ENCODE measurements at regions not wholly inside any gene's neighbourhood (a gene's known extent, or its start where the extent isn't known, plus 50 kb on each side); places are given as distances from the start of the nearest gene placed in this dataset.

DNA sequence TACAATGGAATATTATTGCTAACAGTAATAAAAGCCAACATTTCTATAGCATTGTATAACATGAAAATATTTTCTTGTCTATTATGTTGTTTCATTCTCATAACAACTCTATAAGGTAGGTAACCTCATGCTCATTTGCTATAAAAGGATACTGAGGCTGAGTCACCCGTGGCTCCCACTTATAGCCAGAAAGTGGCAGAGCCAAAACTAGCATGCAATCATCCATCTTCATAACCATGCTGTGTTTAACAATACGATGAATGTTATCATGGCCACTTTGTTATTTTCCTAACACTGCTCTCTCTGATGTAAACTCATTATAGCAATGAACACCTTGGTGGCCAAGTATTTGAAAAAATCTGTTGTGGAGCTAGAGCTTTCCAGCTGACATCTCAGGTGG is 80.8 kb upstream of the JUN start:
- TF ChIP-seq SIN3A (IDR thresholded peaks at IDR 0.05; ENCODE audit: borderline replicate concordance, insufficient read depth, low read length) (no peak), REST (IDR thresholded peaks at IDR 0.05; ENCODE audit: insufficient read depth in 1 of 2, low read depth in 2 of 2, low read length in 2 of 2) (no peak), POLR2AphosphoS5 (IDR thresholded peaks at IDR 0.05; ENCODE audit: low read depth, low read length) (no peak), TAF1 (IDR thresholded peaks at IDR 0.05; ENCODE audit: borderline replicate concordance, insufficient read depth, low read length) (no peak), FOXP2 (optimal IDR thresholded peaks at IDR 0.05; ENCODE audit: borderline replicate concordance, extremely low read depth, extremely low read length, insufficient read depth) (no peak)

All from PFSK-1 (cell line).